GM23338 (cell line): ENCODE measurements at regions not wholly inside any gene's neighbourhood (a gene's known extent, or its start where the extent isn't known, plus 50 kb on each side); places are given as distances from the start of the nearest gene placed in this dataset.

Experiments used
- CREB1 ChIP-seq: fragments of 250-450 bp; sonication (Bioruptor Pico); IDR thresholded peaks from 2 replicates; pipeline ENCODE4 v1.5.0; 2020; ENCODE audit warnings: low read depth, mild to moderate bottlenecking, moderate library complexity
- CTCF ChIP-seq, 2 experiments: fragments of 200-600 bp in 1 of 2; sonication (generic) in 1 of 2; conservative IDR thresholded peaks; 2 replicates each; pipeline versions ENCODE4 v1.5.1 to v1.6.1; 2016 to 2017; ENCODE audit warnings: antibody characterized with exemption in 2 of 2, low read depth in 2 of 2, mild to moderate bottlenecking in 2 of 2, moderate library complexity in 1 of 2
- ETS1 ChIP-seq: IDR thresholded peaks from 2 replicates; pipeline ENCODE4 v1.6.1; 2016; ENCODE audit warnings: antibody characterized with exemption
- EZH2 ChIP-seq: fragments of 200-600 bp; sonication (generic); IDR thresholded peaks from one replicate; pipeline ENCODE4 v1.8.0; 2017; ENCODE audit warnings: antibody characterized with exemption, mild to moderate bottlenecking, low read depth; ENCODE audit not compliant: unreplicated experiment
- EZH2phosphoT487 ChIP-seq: fragments of 200-600 bp; sonication (generic); IDR thresholded peaks from one replicate; pipeline ENCODE4 v1.8.1; 2018; ENCODE audit warnings: antibody characterized with exemption; ENCODE audit not compliant: unreplicated experiment
- JUNB ChIP-seq: IDR thresholded peaks from one replicate; pipeline ENCODE4 v1.6.1; 2016; ENCODE audit warnings: antibody characterized with exemption; ENCODE audit not compliant: unreplicated experiment
- POLR2AphosphoS5 ChIP-seq: IDR thresholded peaks from 2 replicates; pipeline ENCODE4 v1.6.1; 2016; ENCODE audit warnings: antibody characterized with exemption, low read depth
- REST ChIP-seq: IDR thresholded peaks from one replicate; pipeline ENCODE4 v1.6.1; 2018; ENCODE audit warnings: antibody characterized with exemption; ENCODE audit not compliant: unreplicated experiment
- STAT1 ChIP-seq: IDR thresholded peaks from one replicate; pipeline ENCODE4 v1.6.1; 2016; ENCODE audit warnings: antibody characterized with exemption; ENCODE audit not compliant: unreplicated experiment

- TF ChIP-seq REST (no peak), EZH2phosphoT487 (no peak), CTCF (conservative IDR thresholded peaks at IDR 0.05; ENCODE audit: low read depth in 2 of 2) (peak; percentile 67 to 69), JUNB (no peak), EZH2 (no peak), POLR2AphosphoS5 (no peak), CREB1 (CRISPR knock-in tag) (no peak), ETS1 (no peak), STAT1 (no peak)
Observed at GRCh38 chr4:132557660-132558059, 591.4 kb upstream of the PCDH10 start.
